Hematopoietic multipotent progenitor cell (in vitro differentiated cells): ENCODE measurements at regions not wholly inside any gene's neighbourhood (a gene's known extent, or its start where the extent isn't known, plus 50 kb on each side); places are given as distances from the start of the nearest gene placed in this dataset.
"Not testable (repeated sequence)": the region's sequence is repeated elsewhere in the genome, so short reads cannot be mapped to it uniquely, and the experiment has no call there.

ENCODE experiments used
- DNase-seq, 3 donors: peaks; one replicate each; pipeline ENCODE4 v3.0.0-alpha.2; 2011 to 2015; ENCODE audit warnings: low read depth in 2 of 3, low spot score in 2 of 3

DNA sequence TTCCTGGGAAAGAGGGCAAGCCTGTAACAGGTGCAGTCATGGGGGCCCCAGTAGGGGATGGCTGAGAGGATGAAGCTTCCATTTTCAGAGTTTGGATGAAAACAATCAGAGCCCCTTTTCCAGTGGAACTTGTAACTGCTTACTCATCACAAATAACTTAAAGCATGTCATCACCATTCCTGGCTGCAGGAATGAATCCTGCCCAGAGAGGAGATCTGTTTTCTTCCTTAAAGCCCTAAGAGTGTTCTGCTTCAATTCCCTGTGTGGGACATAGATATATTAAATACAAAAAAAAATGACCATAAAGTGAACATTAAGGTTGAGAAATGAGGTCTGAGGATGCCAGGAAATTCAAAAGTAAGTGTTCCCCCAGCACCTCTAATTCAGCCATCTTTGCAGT lies 183.4 kb upstream of the MEIS1 start:
- no peak for DNase-seq

DNA sequence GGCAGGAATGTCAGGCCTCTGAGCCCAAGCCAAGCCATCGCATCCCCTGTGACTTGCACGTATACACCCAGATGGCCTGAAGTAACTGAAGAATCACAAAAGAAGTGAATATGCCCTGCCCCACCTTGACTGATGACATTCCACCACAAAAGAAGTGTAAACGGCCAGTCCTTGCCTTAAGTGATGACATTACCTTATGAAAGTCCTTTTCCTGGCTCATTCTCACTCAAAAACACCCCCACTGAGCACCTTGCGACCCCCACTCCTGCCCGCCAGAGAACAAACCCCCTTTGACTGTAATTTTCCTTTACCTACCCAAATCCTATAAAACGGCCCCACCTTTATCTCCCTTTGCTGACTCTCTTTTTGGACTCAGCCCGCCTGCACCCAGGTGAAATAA lies 185.8 kb upstream of the MEIS1 start:
- not testable (repeated sequence) for DNase-seq

DNA sequence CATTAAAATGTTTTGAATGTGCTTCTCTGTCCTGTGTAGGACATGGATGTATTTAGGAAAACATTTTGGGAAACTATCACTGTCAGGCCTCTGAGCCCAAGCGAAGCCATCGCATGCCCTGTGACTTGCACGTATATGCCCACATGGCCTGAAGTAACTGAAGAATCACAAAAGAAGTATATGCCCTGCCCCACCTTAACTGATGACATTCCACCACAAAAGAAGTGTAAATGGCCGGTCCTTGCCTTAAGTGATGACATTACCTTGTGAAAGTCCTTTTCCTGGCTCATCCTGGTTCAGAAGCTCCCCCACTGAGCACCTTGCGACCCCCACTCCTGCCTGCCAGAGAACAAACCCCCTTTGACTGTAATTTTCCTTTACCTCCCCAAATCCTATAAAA lies 191.1 kb upstream of the MEIS1 start:
- DNase-seq: not testable (repeated sequence)

DNA sequence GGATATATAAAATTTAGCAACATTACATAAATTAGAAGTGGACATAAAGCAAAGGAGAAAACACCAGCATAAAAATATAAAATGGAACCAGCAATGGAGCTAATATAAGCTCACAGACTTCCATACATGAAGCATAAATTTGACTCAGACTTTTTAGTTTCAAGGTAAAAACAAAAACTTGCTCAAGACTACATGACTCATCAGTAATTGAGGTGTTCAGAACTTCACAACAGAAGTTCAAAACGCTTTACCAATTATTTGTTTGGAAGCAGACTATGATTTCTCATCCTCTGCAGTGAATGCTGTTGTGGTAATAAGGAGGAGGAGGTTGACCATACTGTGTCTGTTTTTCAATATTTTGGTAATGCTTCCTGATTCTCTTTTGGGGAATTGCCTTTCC lies 192.0 kb upstream of the MEIS1 start:
- DNase-seq: not testable (repeated sequence)

DNA sequence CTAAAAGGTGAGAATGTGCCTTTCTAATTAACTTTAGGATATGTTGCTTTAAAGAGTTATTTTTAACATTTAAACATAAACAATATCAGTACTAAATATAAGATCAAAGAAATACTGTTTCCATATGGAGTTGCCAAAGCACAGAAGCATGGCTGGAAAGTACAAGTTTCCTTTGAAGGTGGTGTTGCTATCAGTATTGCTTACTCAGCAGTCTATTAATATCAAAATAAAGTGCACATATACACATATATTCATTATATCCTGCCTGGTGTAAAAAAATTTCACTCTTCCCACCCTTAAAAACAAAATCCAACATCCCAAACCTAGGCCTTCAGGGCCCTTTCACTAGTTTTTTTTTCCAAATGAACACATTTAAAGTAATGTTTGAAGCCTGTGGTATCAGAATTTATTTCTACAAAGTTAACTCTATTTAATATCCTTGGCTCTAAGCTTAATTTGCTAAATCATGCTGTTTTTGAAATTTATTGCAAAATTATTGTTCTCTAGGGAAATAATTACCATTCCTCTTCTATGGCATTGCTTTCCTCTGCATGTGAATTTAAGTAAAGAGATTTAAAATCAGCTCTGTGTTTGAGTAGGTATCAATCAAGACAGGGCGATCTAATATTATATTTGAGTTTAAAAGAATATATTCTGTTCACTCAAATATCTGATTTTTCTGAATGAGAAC lies 192.7 kb upstream of the MEIS1 start:
- no peak for DNase-seq

DNA sequence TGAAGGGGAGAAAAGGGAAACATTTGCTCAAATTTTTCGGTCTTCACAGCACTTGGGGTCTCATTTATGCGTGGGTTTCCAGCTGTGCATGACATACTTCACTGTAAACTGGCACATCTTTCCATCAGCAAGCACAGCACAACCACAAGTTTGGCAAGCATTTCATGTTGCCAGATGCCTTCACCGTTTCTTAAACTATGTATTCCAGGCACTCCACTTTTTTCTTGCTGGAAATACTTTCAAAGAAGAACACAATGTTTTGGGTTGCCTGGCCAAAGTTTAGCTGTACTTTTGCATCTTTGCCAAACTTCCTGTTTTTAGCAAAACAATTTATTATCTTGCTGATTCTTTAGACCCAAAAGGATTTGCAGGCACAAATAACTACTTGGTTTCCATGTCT lies 194.6 kb upstream of the MEIS1 start:
- no peak for DNase-seq

DNA sequence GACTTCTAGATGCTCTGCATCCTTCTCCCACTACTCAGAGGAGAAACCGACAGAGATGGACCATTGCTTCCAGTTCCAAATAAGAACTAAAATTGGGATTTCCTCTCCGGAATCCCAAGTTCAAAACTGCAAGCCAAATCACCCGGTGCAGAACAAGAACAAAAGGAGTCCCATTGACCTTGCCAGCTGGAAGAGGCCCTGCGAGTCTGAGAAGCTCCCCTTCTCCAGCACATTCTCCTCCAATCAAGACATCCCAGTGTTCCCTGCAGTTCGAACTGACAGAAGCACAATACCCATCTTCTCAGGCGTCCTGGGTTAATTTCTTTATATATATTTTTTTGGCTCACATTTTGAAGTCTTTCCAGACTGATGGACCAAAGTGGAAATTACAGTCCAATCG lies 195.3 kb upstream of the MEIS1 start:
- DNase-seq: no peak

DNA sequence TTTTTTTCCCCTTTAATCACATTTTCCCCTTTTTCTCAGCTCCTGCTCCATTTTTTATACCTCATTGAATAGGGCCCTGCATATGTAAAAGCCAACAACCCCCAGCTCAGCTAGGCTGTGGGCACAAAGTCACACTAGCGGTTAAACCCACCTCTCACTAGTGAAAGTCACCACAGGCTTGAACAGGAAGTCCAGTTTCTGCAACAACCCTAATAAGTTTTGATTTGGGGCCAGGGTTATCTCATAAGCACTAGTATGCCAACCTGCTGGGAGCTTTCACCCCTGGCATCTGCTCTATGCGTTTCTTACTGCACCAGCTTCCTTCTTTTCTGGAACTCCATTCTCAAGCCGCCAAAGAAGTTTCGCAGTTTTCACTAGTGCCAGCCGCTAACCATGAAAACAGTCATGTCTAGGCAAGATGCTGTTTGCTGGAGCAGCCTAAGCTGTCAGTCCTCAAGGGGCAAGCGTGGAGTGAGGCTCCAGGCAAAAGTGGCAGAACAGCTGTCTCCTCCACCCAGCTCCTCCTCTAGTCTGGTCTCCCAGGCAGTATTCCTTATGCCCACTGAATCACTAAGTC lies 197.0 kb upstream of the MEIS1 start:
- no peak for DNase-seq

DNA sequence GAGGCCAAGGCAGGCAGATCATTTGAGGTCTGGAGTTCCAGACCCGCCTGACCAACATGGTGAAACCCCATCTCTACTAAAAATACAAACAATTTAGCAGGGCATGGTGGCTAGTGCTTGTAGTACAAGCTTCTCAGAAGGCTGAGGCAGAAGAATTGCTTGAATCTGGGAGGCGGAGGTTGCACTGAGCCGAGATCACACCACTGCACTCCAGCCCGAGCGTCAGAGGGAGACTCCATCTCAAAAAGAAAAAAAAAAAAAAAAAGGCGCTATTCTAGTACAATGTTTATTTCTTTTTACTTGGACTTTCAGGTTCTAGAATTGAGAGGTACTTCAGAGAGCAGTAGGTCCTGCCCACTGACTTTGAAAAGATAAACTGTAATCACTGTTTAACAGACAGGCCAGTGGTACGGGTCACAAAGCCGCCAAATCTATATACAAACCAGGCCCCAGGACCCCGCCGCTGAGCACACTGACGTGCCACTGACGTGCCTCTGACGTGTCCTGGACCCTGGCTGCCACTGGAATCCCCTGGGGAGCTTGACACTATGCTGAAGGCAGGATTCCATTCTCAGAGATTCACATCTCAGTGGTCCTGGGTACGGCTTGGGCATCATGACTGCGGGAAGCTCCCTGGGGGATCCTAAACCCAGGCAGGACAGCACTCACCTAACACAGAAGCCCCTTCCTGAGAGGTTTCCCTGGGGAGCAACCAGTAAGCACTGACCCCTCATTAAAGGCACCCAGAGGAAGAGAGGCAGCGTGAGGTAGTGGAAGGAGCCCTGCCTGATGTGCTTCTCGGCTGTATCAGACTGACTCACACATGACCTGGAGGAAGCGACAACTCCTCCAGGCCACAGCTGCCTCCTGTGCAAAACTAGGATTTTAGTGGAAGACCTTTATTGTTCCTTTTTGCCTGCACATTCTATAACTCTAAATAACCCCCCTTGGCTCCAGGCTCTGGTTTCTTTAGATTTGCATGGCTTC lies 197.8 kb upstream of the MEIS1 start:
- DNase-seq: no peak

DNA sequence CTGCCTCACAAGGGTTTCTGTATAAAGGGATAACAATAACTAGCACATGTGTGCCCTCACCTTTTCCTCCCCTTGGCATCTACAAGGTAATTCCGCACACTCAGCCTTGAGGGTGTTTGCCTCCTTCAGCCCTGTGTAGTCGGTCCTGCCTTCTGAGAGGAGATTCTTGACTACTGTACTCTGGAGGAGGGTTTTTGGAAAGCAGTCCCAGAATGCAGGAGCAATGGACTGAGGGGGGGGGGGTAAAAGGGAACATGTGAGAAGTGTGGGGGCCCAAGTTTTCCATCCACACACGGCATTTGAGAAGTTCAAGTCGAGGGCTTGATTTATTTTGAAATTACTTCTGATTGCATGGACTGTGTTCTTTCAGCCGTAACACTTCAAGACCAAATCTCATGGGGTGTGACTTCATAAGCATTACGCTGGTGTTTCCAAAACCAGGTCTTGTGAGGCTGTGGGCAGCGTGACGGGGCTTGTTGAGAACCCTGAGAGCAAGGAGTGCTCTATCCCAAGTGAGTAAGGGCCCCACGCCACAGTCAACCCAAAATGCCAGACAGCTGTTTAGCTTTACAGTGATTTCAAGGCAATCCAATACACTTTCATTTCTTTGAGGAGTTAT lies 198.7 kb upstream of the MEIS1 start:
- DNase-seq: no peak

DNA sequence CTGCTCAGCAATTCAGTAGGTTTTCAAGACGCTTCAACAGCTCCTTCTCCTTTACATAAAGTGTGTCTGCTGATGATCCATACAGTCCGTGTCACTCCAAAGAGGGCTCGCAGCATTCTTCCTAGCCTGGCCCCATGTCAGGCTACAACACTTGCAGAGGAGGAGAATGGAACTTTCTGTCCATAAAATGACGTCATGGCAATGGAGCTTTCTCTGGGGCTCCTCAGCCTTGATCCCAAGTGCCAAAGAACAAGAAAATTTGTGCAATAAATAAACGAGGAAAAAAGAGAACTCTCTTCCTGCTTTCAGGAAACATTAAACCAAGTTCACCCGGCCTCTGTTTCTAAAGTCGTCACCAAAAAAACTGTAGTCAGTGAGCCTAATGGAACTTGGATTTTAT lies 199.5 kb upstream of the MEIS1 start:
- no peak for DNase-seq

DNA sequence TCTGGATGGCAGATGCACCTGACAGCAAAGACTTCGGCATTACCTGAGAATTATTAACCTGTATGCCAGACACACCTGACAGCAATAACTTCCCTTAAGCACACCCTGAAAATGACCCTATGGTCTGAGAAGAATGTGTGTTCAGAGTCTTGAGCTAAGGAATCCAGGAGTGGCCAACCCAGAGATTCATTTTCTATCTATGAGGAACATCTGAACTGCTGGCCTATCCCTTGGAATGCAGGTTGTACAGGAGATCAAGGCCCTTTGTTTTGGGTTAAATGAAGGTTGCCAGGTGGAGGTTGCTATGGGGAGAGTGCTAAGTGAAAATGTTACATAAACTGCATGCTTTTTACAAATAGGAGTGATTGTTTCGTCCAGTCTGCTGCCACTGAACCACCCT lies 200.9 kb upstream of the MEIS1 start:
- DNase-seq: no peak

DNA sequence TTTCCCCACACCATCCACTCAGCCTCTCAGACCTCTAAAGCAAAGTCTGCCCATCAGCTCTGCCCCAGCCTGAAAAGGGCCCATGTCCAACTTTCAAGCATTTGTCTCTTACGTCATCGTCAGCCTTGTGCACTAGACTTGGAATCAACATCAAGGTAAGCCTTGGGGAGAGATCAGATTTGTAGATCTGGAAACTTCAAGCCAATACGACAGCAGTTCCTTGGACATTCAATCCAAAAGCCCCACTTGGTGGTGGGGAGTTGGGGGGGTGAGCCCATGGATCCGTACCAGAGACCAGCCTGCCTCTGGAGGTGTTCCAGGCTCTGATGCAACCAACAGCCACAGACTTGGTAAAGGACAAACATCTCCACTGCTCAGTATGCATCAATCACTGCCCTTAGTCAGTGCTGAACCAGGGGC lies 206.8 kb upstream of the MEIS1 start:
- no peak for DNase-seq

DNA sequence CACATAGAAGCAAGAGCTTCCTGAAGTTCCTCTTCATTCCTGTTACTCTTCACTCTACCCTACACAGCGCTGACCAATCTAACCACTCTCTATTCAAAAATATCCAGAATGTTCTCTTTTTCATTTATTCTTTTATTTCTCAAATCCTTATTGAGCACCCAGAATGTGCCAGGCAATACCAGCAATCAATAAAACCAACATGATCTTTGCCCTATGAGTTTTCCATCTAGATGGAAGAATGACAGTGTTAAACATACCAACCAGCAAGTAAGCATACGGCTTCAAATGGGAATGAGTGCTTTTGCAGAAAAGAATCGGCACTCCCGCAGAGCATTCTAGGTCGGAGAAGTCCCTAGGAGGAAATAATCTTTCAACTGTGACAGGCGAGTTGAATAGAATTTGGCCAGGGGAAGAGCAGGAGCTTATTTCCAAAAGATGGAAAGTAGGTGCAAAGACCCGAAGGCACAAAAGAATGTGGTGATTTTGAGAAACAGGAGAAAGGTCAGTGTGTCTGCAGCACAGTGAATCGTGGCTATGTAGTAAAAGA lies 217.8 kb upstream of the MEIS1 start:
- no peak for DNase-seq

DNA sequence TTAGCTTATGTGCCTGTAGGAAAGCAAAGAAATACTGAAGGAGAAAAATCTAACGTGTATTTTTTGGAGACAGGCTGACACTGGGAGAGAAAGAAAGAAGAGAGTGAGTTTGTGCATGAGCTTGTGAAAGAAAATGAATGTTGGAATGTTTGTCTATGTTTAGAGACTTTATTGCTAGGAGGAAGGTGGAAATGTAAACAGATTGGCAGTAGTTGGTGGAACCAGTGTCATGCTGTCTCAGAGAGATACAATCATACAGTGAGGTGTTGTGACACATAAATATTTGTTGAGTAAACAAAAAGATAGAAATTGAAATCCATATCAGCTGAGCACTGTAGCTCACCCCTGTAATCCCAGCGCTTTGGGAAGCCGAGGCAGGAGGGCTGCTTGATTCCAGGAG lies 222.2 kb upstream of the MEIS1 start:
- DNase-seq: no peak

DNA sequence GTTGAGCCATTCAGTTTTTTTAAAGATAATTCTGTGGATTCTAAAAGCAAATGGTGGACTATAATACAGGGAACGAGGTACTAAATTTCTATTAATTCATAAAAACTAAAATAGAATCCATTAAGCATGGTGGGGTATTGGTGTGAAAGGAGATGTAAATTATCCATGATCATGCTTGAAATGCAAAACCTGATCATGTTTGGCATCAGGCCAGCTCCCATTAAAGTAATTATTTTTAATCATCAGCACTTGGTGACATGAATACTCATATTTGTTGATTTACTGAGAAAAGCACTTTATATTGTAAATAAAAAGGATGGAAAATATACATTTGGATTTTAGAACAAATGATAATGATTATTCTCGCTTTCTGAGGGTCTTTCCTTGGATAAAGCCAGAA lies 232.3 kb upstream of the MEIS1 start:
- no peak for DNase-seq

DNA sequence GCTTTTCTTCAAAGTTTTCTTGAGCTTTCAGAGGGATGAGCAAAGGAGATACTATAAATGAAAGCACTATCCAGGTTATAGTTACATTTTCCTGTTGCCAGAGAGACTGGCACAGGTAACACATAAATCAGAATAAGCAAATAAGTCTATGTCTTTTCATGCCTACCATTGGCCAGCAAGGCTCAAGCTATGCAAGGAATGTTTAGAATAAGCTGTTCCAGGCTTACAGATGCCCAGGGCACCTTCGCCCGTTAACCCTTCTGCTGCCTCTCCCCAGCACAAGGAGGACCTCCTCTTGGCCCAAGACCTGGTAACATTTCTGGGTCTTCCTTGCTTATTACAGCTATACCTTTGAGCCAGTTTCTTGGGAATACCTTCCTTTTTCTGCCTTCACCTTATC lies 233.7 kb upstream of the MEIS1 start:
- DNase-seq: no peak

DNA sequence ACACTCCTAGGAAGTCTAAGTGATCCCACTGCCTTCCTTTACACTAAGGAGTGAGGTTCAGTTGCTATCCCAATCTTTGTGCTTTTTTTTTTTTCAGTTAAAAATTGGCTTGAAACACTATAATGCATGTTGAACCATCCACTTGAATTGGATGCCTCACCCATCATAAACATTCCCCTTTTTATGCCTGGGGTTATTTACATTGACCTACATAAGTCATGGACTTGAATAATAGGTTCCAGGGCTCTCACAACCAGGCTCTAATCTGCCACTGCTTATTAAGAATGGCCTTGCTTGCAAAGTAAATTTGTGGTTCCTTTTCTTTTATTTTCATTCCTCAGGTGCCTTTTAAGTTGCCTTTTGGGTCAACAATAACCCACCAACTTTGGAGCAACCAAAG lies 236.1 kb upstream of the MEIS1 start:
- DNase-seq: no peak

DNA sequence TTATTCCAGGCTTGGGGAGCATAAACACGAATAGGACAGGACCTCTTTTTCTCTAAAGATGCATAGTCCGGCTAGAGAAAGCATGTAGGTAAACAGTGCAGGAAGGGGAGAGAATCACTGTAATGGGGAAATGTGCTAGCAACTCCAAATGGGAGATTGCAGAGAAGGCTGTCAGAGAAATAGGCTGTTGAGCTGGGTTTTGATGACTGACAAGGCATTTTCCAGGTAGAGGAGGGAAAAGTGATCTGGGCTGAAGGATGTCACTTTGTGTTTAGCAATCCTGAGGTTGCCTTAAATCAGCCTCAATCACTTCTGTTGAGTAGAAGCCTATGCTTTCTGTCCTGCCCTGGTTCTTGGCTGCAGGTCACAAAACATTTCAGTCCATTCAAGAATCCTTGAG lies 242.0 kb upstream of the MEIS1 start:
- no peak for DNase-seq

DNA sequence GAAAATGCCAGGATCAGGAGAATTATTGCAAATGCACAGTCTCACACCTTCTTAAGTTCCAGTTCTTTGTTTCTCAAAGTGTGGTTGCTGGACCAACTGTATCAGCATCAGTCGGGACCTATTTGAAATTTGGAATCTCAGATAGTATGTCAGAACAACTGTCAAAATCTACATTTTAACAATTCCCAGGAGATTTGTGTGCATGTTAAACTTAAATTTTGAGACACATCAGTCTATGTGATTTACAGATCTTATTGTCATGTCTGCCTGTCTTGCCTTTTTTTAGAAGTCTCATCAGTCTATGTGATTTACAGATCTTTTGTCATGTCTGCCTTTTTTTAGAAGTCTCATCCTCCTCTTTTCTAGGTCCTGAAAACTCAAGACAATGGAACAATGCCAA lies 243.6 kb upstream of the MEIS1 start:
- DNase-seq: no peak

DNA sequence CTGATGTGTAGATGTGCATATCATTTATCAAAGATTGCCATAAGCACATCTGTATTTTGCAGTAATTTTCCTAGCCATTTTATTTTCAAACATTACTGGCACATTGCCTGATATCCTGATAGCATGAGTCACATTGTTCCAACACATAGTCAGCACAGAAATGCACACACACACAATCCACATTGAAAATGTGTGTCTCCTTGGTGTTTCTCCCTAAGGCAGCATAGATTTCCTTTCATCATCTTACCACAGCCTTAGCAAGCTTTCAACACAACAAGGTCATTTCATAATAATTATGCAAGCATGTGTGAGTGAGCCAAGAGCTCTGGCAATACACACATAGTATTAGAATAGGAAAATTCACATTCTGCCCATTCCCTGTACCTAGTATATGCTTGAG lies 245.4 kb upstream of the MEIS1 start:
- DNase-seq: no peak
